HepG2 (cell line): ENCODE measurements at regions not wholly inside any gene's neighbourhood (a gene's known extent, or its start where the extent isn't known, plus 50 kb on each side); places are given as distances from the start of the nearest gene placed in this dataset.

Source experiments
- ATAC-seq: fragments of 200-7000 bp; cut with Tn5 transposase; 3 replicates; pipeline ENCODE4 v1.9.1; 2020; ENCODE audit warnings: mild to moderate bottlenecking, moderate library complexity
- BruUV-seq: library from RNA; stranded (reverse); fragments of 400-500 nt; replicated peaks from 2 replicates; lab custom pipeline; 2021; lab: Mats Ljungman, UMichigan
- CTCF ChIA-PET: fragments of 300-600 bp; formaldehyde crosslinking; extraction: SDS; loops from one replicate; lab custom pipeline; 2021; ENCODE audit warnings: low total read pairs, inconsistent platforms, low intra/inter-chr PET ratio; lab: Yijun Ruan, JAX
- POLR2A ChIA-PET: fragments of 350-600 bp; sonication (Branson Sonifier 250); formaldehyde crosslinking; loops from one replicate; lab custom pipeline; 2020; ENCODE audit warnings: antibody characterized with exemption, inconsistent platforms; lab: Yijun Ruan, JAX
- DNase-seq: peaks from one replicate; pipeline ENCODE4 v3.0.0-alpha.2; 2015; ENCODE audit warnings: low spot score
- FAIRE-seq: peaks from 3 replicates; lab custom pipeline; 2011; peaks lifted over from hg19 to GRCh38; lab: Jason Lieb, UNC
- H2AFZ ChIP-seq: one replicate; pipeline ENCODE4 v1.6.1; 2011; ENCODE audit warnings: low read length, inconsistent platforms
- H3K27ac ChIP-seq: fragments of 300-600 bp; 3 replicates; pipeline ENCODE4 v1.8.0; 2011; ENCODE audit warnings: mixed run types, mild to moderate bottlenecking, mixed read lengths, low read length, inconsistent platforms; ENCODE audit not compliant: insufficient read depth; ENCODE audit errors: extremely low read length
- H3K27me3 ChIP-seq, 2 experiments: fragments of 200-600 bp in 1 of 2; 2 replicates in 1 of 2; 3 replicates in 1 of 2; pipeline versions ENCODE4 v1.6.0 to v1.8.0; 2011; ENCODE audit warnings: low read length in 2 of 2, mild to moderate bottlenecking in 2 of 2, moderate library complexity in 2 of 2, inconsistent platforms in 1 of 2; ENCODE audit not compliant: insufficient read depth in 2 of 2, control insufficient read depth in 1 of 2
- H3K36me3 ChIP-seq, 2 experiments: fragments of 200-600 bp in 1 of 2; replicated peaks in 1 of 2; 2 replicates in 1 of 2; 3 replicates in 1 of 2; pipeline versions ENCODE4 v1.5.1 to v1.8.0; 2011; ENCODE audit warnings: low read length in 2 of 2, inconsistent platforms in 1 of 2; ENCODE audit not compliant: insufficient read depth in 2 of 2, control insufficient read depth in 1 of 2
- H3K4me1 ChIP-seq: 2 replicates; pipeline ENCODE4 v1.5.1; 2012; ENCODE audit warnings: low read length, inconsistent platforms; ENCODE audit not compliant: insufficient read depth
- H3K4me2 ChIP-seq: 2 replicates; pipeline ENCODE4 v1.6.0; 2011; ENCODE audit warnings: low read depth, low read length, inconsistent platforms
- H3K4me3 ChIP-seq, 3 experiments: fragments of 200-600 bp in 1 of 3; sonication (generic), shearing (Covaris generic) in 1 of 3; replicated peaks in 1 of 3; 2 replicates each; pipeline ENCODE4 v1.5.1; 2011 to 2016; ENCODE audit warnings: low read length in 3 of 3, inconsistent platforms in 2 of 3, low read depth in 2 of 3, mild to moderate bottlenecking in 2 of 3, control low read depth in 1 of 3, mixed read lengths in 1 of 3; ENCODE audit not compliant: insufficient read depth in 1 of 3
- H3K79me2 ChIP-seq: one replicate; pipeline ENCODE4 v1.6.1; 2011; ENCODE audit warnings: low read length, inconsistent platforms; ENCODE audit not compliant: insufficient read depth
- H3K9ac ChIP-seq: 2 replicates; pipeline ENCODE4 v1.6.0; 2011; ENCODE audit warnings: mild to moderate bottlenecking, low read depth, low read length, inconsistent platforms; ENCODE audit not compliant: insufficient read depth
- H3K9me3 ChIP-seq: 2 replicates; pipeline ENCODE4 v1.5.1; 2012; ENCODE audit warnings: mild to moderate bottlenecking, low read length
- H4K20me1 ChIP-seq: 2 replicates; pipeline ENCODE4 v1.6.0; 2011; ENCODE audit warnings: inconsistent platforms, mild to moderate bottlenecking, low read length, moderate library complexity; ENCODE audit not compliant: insufficient read depth
- ELF1 ChIP-seq: sonication (generic); formaldehyde crosslinking; IDR thresholded peaks from 2 replicates; pipeline ENCODE4 v1.4.0; 2020; ENCODE audit warnings: missing genetic modification reagents
- KAT2B ChIP-seq: fragments of 150-350 bp; IDR thresholded peaks from 2 replicates; pipeline ENCODE4 v1.6.1; 2014; ENCODE audit warnings: low read depth, low read length, borderline replicate concordance
- KLF12 ChIP-seq: sonication (generic); formaldehyde crosslinking; IDR thresholded peaks from 2 replicates; pipeline ENCODE4 v1.4.0; 2020; ENCODE audit warnings: missing genetic modification reagents, borderline replicate concordance
- RARG ChIP-seq: sonication (generic); formaldehyde crosslinking; IDR thresholded peaks from 2 replicates; pipeline ENCODE4 v1.4.0; 2020; ENCODE audit warnings: low read depth, mild to moderate bottlenecking, missing genetic modification reagents
- RFXANK ChIP-seq: IDR thresholded peaks from 2 replicates; pipeline ENCODE4 v1.6.1; 2016
- SRSF9 ChIP-seq: fragments of 200-400 bp; formaldehyde crosslinking; IDR thresholded peaks from 2 replicates; pipeline ENCODE4 v1.6.1; 2018; ENCODE audit warnings: borderline replicate concordance, mild to moderate bottlenecking, low read depth, low read length; ENCODE audit not compliant: insufficient read depth, poor library complexity, severe bottlenecking
- SRY ChIP-seq: sonication (generic); formaldehyde crosslinking; IDR thresholded peaks from 2 replicates; pipeline ENCODE4 v1.8.0; 2022; ENCODE audit warnings: mild to moderate bottlenecking, missing genetic modification reagents
- ZBTB10 ChIP-seq: sonication (generic); formaldehyde crosslinking; IDR thresholded peaks from 2 replicates; pipeline ENCODE4 v1.4.0; 2020; ENCODE audit warnings: missing genetic modification reagents, borderline replicate concordance
- ZBTB8A ChIP-seq: sonication (generic); formaldehyde crosslinking; IDR thresholded peaks from 2 replicates; pipeline ENCODE4 v1.4.0; 2020; ENCODE audit warnings: mild to moderate bottlenecking, low read depth, missing genetic modification reagents, borderline replicate concordance
- ZFP1 ChIP-seq: IDR thresholded peaks from 2 replicates; pipeline ENCODE4 v1.6.1; 2016
- ZFYVE20 ChIP-seq: sonication (generic); formaldehyde crosslinking; IDR thresholded peaks from 2 replicates; pipeline ENCODE4 v1.8.0; 2023; ENCODE audit warnings: low read depth, mild to moderate bottlenecking, moderate library complexity, missing genetic modification reagents, borderline replicate concordance
- ZNF30 ChIP-seq: sonication (generic); formaldehyde crosslinking; IDR thresholded peaks from 2 replicates; pipeline ENCODE4 v1.5.0; 2020; ENCODE audit warnings: mild to moderate bottlenecking, missing genetic modification reagents
- ZNF335 ChIP-seq: sonication (generic); formaldehyde crosslinking; IDR thresholded peaks from 2 replicates; pipeline ENCODE4 v1.4.0; 2020; ENCODE audit warnings: missing genetic modification reagents
- ZNF570 ChIP-seq: sonication (generic); formaldehyde crosslinking; IDR thresholded peaks from 2 replicates; pipeline ENCODE4 v1.4.0; 2020; ENCODE audit warnings: mild to moderate bottlenecking, missing genetic modification reagents, borderline replicate concordance
- ZNF644 ChIP-seq: IDR thresholded peaks from 2 replicates; pipeline ENCODE4 v1.6.1; 2016; ENCODE audit warnings: low read depth
- ZNF761 ChIP-seq: sonication (generic); formaldehyde crosslinking; conservative IDR thresholded peaks from 2 replicates; pipeline ENCODE4 v1.4.0; 2020; ENCODE audit warnings: mild to moderate bottlenecking, missing genetic modification reagents
- ZNF83 ChIP-seq: sonication (generic); formaldehyde crosslinking; IDR thresholded peaks from 2 replicates; pipeline ENCODE4 v1.4.0; 2020; ENCODE audit warnings: missing genetic modification reagents, mild to moderate bottlenecking, borderline replicate concordance
- WGBS: methylation state at CpG from one replicate; pipeline ENCODE4 v1.1.6; 2017; ENCODE audit warnings: low lambda C conversion rate; 5-methylcytosine and 5-hydroxymethylcytosine counted together
- in situ Hi-C: cut with HindIII; loops from 2 replicates; pipeline ENCODE4 v1.10.0; 2017; ENCODE audit warnings: low pct_unique_long_range_greater_than_20kb; ENCODE audit not compliant: extremely low pct_ligation_motif_present
- intact Hi-C: fragments of 100-400 bp; cut with micrococcal nuclease; formaldehyde crosslinking; loops from one replicate; pipeline ENCODE4 v1.10.0; 2022; ENCODE audit not compliant: unreplicated experiment
- TF ChIP-seq, protein P1 (sequence below): sonication (generic); formaldehyde crosslinking; IDR thresholded peaks from 2 replicates; pipeline ENCODE4 v1.8.0; 2022; ENCODE audit warnings: missing genetic modification reagents, low read depth, mild to moderate bottlenecking, borderline replicate concordance

- TF ChIP-seq ZNF570, result no peak
- no peak for TF ChIP-seq ZBTB10 (CRISPR knock-in tag)
- no peak for TF ChIP-seq ZNF83
- no peak for TF ChIP-seq ZNF335 (CRISPR knock-in tag)
- TF ChIP-seq, protein P1, sequence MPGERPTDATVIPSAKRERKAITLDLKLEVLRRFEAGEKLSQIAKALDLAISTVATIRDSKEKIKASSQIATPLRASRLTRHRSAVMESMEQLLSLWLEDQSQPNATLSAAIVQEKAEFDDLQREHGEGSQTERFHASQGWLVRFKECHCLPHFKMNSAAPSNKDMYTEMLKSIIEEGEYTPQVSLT (CRISPR knock-in tag), result no peak
- no peak for TF ChIP-seq ZBTB8A (CRISPR knock-in tag)
- no peak for TF ChIP-seq ZFP1 (CRISPR knock-in tag)
- TF ChIP-seq SRSF9, result no peak
- TF ChIP-seq RFXANK (CRISPR knock-in tag), result no peak
Observed at GRCh38 chr18:1495387-1495786, 590.7 kb downstream of the ADCYAP1 start (continued).

DNA sequence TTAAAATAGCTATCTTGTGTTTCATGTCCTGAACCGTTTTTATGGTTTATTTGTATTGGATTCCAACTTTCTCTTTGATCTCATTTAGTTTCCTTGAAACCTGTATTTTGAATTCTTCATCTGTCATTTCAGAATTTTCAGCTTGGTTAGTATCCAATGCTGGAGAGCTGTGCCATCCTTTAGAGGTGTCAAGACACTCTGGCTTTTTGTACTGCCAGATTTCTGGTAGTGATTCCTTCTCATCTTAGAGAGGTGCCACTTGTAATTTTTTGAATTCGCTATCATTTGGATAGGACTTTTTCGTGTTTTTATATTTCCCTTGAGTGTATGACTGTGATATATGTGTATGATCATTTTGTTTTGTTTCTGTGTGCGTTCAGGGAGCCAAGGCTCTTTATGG, 591.4 kb downstream of the ADCYAP1 start:
- ChIA-PET POLR2A (no interaction called here), CTCF (no interaction called here)
- H3K4me1 ChIP-seq, result no peaks in the 10 kb centered on the region
- TF ChIP-seq KLF12 (CRISPR knock-in tag), result no peak
- TF ChIP-seq SRY, result no peak
- no peak for TF ChIP-seq ZFYVE20
- TF ChIP-seq ZNF644, result no peak
- no peak for TF ChIP-seq ZNF30 (CRISPR knock-in tag)
- TF ChIP-seq KAT2B, result no peak
- no peak for TF ChIP-seq RARG (CRISPR knock-in tag)
- no peak for TF ChIP-seq ELF1 (CRISPR knock-in tag)
- TF ChIP-seq ZNF761 (CRISPR knock-in tag), result no peak
- no peaks in the 10 kb centered on the region for H3K27me3 ChIP-seq
- no peak overlapping the region for H2AFZ ChIP-seq
- H3K9ac ChIP-seq, result no peak overlapping the region
- in situ Hi-C loops, result no loop called here
- DNase-seq, result no peak
- 1% methylated on average over 4 of the region's 4 CpGs for WGBS
- H3K79me2 ChIP-seq, result no peaks in the 10 kb centered on the region
- ATAC-seq, result no peak
- no TSS peak for BruUV-seq
- no peak for FAIRE-seq
- H3K4me3 ChIP-seq, result no peak overlapping the region
- no peaks in the 10 kb centered on the region for H3K9me3 ChIP-seq
- H3K36me3 ChIP-seq, result no peaks in the 10 kb centered on the region
- H3K27ac ChIP-seq, result no peak overlapping the region
- intact Hi-C loops, result no loop called here
- H4K20me1 ChIP-seq, result no peaks in the 10 kb centered on the region
- H3K4me2 ChIP-seq, result no peak overlapping the region
